K562 (cell line): ENCODE measurements at regions not wholly inside any gene's neighbourhood (a gene's known extent, or its start where the extent isn't known, plus 50 kb on each side); places are given as distances from the start of the nearest gene placed in this dataset.

Experiments
- ATAC-seq: fragments of 200-7000 bp; cut with Tn5 transposase; 3 replicates; pipeline ENCODE4 v1.9.1; 2020; ENCODE audit warnings: moderate library complexity
- BruUV-seq: library from RNA; stranded (reverse); fragments of 400-500 nt; replicated peaks from 2 replicates; lab custom pipeline; 2021; lab: Mats Ljungman, UMichigan
- CTCF ChIA-PET: fragments of 300-600 bp; formaldehyde crosslinking; extraction: SDS; loops from one replicate; lab custom pipeline; 2021; ENCODE audit warnings: low intra/inter-chr PET ratio; lab: Yijun Ruan, JAX
- POLR2A ChIA-PET: fragments of 300-600, 350-650 bp; sonication (Branson Sonifier 250); formaldehyde crosslinking; extraction: SDS; loops from one replicate; lab custom pipeline; 2021; ENCODE audit warnings: antibody characterized with exemption, inconsistent platforms; lab: Yijun Ruan, JAX
- DNase-seq, 4 experiments: peaks; one replicate each; pipeline versions ENCODE4 v3.0.0 to v3.0.0-alpha.2; 2011 to 2018; ENCODE audit warnings: low spot score in 3 of 4, mixed read lengths in 3 of 4; ENCODE audit errors: extremely low read depth in 1 of 4
- FAIRE-seq: peaks from 2 replicates; lab custom pipeline; 2011; peaks lifted over from hg19 to GRCh38; lab: Jason Lieb, UNC
- H2AFZ ChIP-seq: 2 replicates; pipeline ENCODE4 v1.6.0; 2011; ENCODE audit warnings: low read depth, low read length, control low read depth, inconsistent platforms
- H3K27ac ChIP-seq: fragments of 200-600 bp; 3 replicates; pipeline ENCODE4 v1.8.0; 2011; ENCODE audit warnings: low read depth, mild to moderate bottlenecking, control low read depth, inconsistent platforms, low read length, moderate library complexity, mixed read lengths; ENCODE audit errors: extremely low read depth
- H3K27me3 ChIP-seq, 2 experiments: fragments of 300-600 bp in 1 of 2; 2 replicates in 1 of 2; 3 replicates in 1 of 2; pipeline versions ENCODE4 v1.6.0 to v1.8.0; 2011; ENCODE audit warnings: inconsistent platforms in 2 of 2, low read length in 2 of 2, mild to moderate bottlenecking in 1 of 2, mixed read lengths in 1 of 2, moderate library complexity in 1 of 2; ENCODE audit not compliant: control insufficient read depth in 2 of 2, insufficient read depth in 2 of 2
- H3K36me3 ChIP-seq: fragments of 300-600 bp; 3 replicates; pipeline ENCODE4 v1.8.0; 2011; ENCODE audit warnings: mild to moderate bottlenecking, low read length, inconsistent platforms; ENCODE audit not compliant: control insufficient read depth, insufficient read depth
- H3K4me1 ChIP-seq, 2 experiments: fragments of 200-600 bp in 1 of 2; replicated peaks in 1 of 2; 2 replicates in 1 of 2; 3 replicates in 1 of 2; pipeline versions ENCODE4 v1.5.1 to v1.8.0; 2011; ENCODE audit warnings: inconsistent platforms in 2 of 2, low read length in 2 of 2, mild to moderate bottlenecking in 1 of 2, mixed read lengths in 1 of 2, moderate library complexity in 1 of 2; ENCODE audit not compliant: control insufficient read depth in 2 of 2, insufficient read depth in 2 of 2
- H3K4me2 ChIP-seq: 2 replicates; pipeline ENCODE4 v1.6.1; 2011; ENCODE audit warnings: low read length, control low read depth, inconsistent platforms, mixed read lengths; ENCODE audit not compliant: insufficient read depth
- H3K4me3 ChIP-seq: fragments of 200-600 bp; sonication (generic), shearing (Covaris generic); 2 replicates; pipeline ENCODE4 v1.5.1; 2016; ENCODE audit warnings: control low read depth, inconsistent platforms
- H3K79me2 ChIP-seq: fragments of 200-600 bp; 3 replicates; pipeline ENCODE4 v1.8.0; 2011; ENCODE audit warnings: low read length, inconsistent platforms; ENCODE audit not compliant: control insufficient read depth, insufficient read depth
- H3K9ac ChIP-seq, 2 experiments: 2 replicates each; pipeline versions ENCODE4 v1.6.0 to v1.6.1; 2011; ENCODE audit warnings: low read depth in 2 of 2, low read length in 2 of 2, control low read depth in 1 of 2, inconsistent platforms in 1 of 2, mild to moderate bottlenecking in 1 of 2, mixed read lengths in 1 of 2; ENCODE audit not compliant: insufficient read depth in 1 of 2
- H3K9me1 ChIP-seq: one replicate; pipeline ENCODE4 v1.6.0; 2011; ENCODE audit warnings: inconsistent platforms, mild to moderate bottlenecking, low read length, moderate library complexity; ENCODE audit not compliant: control insufficient read depth, insufficient read depth
- H3K9me3 ChIP-seq: replicated peaks from 2 replicates; pipeline ENCODE4 v1.5.1; 2011; ENCODE audit warnings: low read depth, low read length, inconsistent platforms; ENCODE audit not compliant: control insufficient read depth, insufficient read depth
- H4K20me1 ChIP-seq: replicated peaks from 2 replicates; pipeline ENCODE4 v1.6.1; 2011; ENCODE audit warnings: low read length, inconsistent platforms, mixed read lengths; ENCODE audit not compliant: control insufficient read depth, insufficient read depth
- ETV6 ChIP-seq, 3 experiments: fragments of 150-350 bp in 1 of 3; sonication (generic) in 1 of 3; formaldehyde crosslinking in 1 of 3; IDR thresholded peaks; 2 replicates each; pipeline versions ENCODE4 v1.6.1 to v1.8.0; 2014 to 2022; ENCODE audit warnings: borderline replicate concordance in 2 of 3, low read depth in 2 of 3, antibody characterized with exemption in 1 of 3, low read length in 1 of 3, mild to moderate bottlenecking in 1 of 3, missing genetic modification reagents in 1 of 3
- FOXJ3 ChIP-seq: sonication (generic); formaldehyde crosslinking; IDR thresholded peaks from 2 replicates; pipeline ENCODE4 v1.4.0; 2020; ENCODE audit warnings: mild to moderate bottlenecking, missing genetic modification reagents
- GABPA ChIP-seq: fragments of 200-800 bp; sonication (Bioruptor generic); conservative IDR thresholded peaks from 2 replicates; pipeline ENCODE4 v1.6.1; 2016; ENCODE audit warnings: low read depth, missing genetic modification characterization, missing compliant biosample characterization
- IRF2 ChIP-seq: sonication (generic); formaldehyde crosslinking; IDR thresholded peaks from 2 replicates; pipeline ENCODE4 v1.8.1; 2022; ENCODE audit warnings: mild to moderate bottlenecking, missing genetic modification reagents
- MTA1 ChIP-seq: fragments of 450-650 bp; IDR thresholded peaks from 2 replicates; pipeline ENCODE4 v1.6.1; 2017; ENCODE audit warnings: borderline replicate concordance
- PREB ChIP-seq: sonication (generic); formaldehyde crosslinking; IDR thresholded peaks from 2 replicates; pipeline ENCODE4 v1.8.1; 2023; ENCODE audit warnings: mild to moderate bottlenecking, missing genetic modification reagents
- PURB ChIP-seq: sonication (generic); formaldehyde crosslinking; IDR thresholded peaks from 2 replicates; pipeline ENCODE4 v1.9.0; 2021; ENCODE audit warnings: low read depth, mild to moderate bottlenecking, missing genetic modification reagents
- RERE ChIP-seq: sonication (generic); formaldehyde crosslinking; IDR thresholded peaks from 2 replicates; pipeline ENCODE4 v1.8.0; 2023; ENCODE audit warnings: missing genetic modification reagents, mild to moderate bottlenecking, borderline replicate concordance
- ZNF830 ChIP-seq: fragments of 250-450 bp; sonication (Bioruptor Pico); IDR thresholded peaks from 2 replicates; pipeline ENCODE4 v1.5.0; 2021; ENCODE audit warnings: mild to moderate bottlenecking
- WGBS: fragments of 100-300 bp; shearing (Covaris generic); methylation state at CpG from one replicate; pipeline ENCODE4 v1.1.6; 2016; ENCODE audit warnings: low coverage, mixed read lengths; ENCODE audit not compliant: insufficient coverage; ENCODE audit errors: missing lambda C conversion rate; 5-methylcytosine and 5-hydroxymethylcytosine counted together
- in situ Hi-C: fragments of 300-500 bp; cut with MboI; formaldehyde crosslinking; loops from 4 replicates; pipeline ENCODE4 v1.15.0; 2018; ENCODE audit warnings: inconsistent platforms, mixed read lengths
- intact Hi-C: fragments of 100-400 bp; cut with micrococcal nuclease; formaldehyde crosslinking; loops from 2 replicates; pipeline ENCODE4 v1.14.2; 2022

- DNase-seq (no peak), FAIRE-seq (no peak), ATAC-seq (no peak)
- no peak for TF ChIP-seq ZNF830 (CRISPR knock-in tag)
- Histone ChIP-seq H3K4me3 (no peak overlapping the region), H4K20me1 (no peaks in the 10 kb centered on the region), H3K79me2 (no peaks in the 10 kb centered on the region), H2AFZ (no peak overlapping the region), H3K9me3 (no peaks in the 10 kb centered on the region), H3K9ac (no peak overlapping the region), H3K9me1 (no peaks in the 10 kb centered on the region), H3K36me3 (no peaks in the 10 kb centered on the region), H3K27me3 (no peaks in the 10 kb centered on the region), H3K27ac (no peak overlapping the region), H3K4me2 (no peak overlapping the region), H3K4me1 (0 out of 5 replicates have a peak, but pooled peaks cover 0 to 3% of the 10 kb centered on the region in 2 experiments)
- in situ Hi-C loops, result no loop called here
- no TSS peak for BruUV-seq
- intact Hi-C loops, result no loop called here
- ChIA-PET CTCF (no interaction called here), POLR2A (no interaction called here)
- WGBS, result 0% methylated on average over 1 of the region's 1 CpG
These were observed 561.3 kb upstream of the INTU start for GRCh38 chr4:127071443-127071842.

- Histone ChIP-seq H3K36me3 (no peaks in the 10 kb centered on the region), H3K79me2 (no peaks in the 10 kb centered on the region), H2AFZ (no peak overlapping the region), H3K9me1 (no peaks in the 10 kb centered on the region), H3K4me2 (no peak overlapping the region), H3K27ac (no peak overlapping the region), H3K27me3 (no peaks in the 10 kb centered on the region), H3K4me3 (no peak overlapping the region), H3K9me3 (no peaks in the 10 kb centered on the region), H3K4me1 (no peaks in the 10 kb centered on the region), H4K20me1 (no peaks in the 10 kb centered on the region), H3K9ac (no peak overlapping the region)
- ChIA-PET POLR2A (no interaction called here), CTCF (no interaction called here)
- DNase-seq (no peak), FAIRE-seq (no peak), ATAC-seq (no peak)
- WGBS, result 2% methylated on average over 5 of the region's 5 CpGs
- in situ Hi-C loops, result no loop called here
- BruUV-seq, result no TSS peak
- intact Hi-C loops, result no loop called here
- no peak for TF ChIP-seq PURB (CRISPR knock-in tag)
- TF ChIP-seq IRF2 (CRISPR knock-in tag), result no peak
- no peak for TF ChIP-seq MTA1
- no peak for TF ChIP-seq GABPA
- TF ChIP-seq PREB, result no peak
- no peak for TF ChIP-seq FOXJ3
- no peak for TF ChIP-seq ETV6 (IDR thresholded peaks at IDR 0.05; ENCODE audit: borderline replicate concordance in 1 of 2, low read depth in 2 of 2, low read length in 1 of 2)
- no peak for TF ChIP-seq ETV6 (CRISPR knock-in tag; IDR thresholded peaks at IDR 0.05; ENCODE audit: borderline replicate concordance)
- no peak for TF ChIP-seq RERE
These were observed 552.6 kb upstream of the INTU start for GRCh38 chr4:127080141-127080540.
